ENCODE measurements at regions not wholly inside any gene's neighbourhood (a gene's known extent, or its start where the extent isn't known, plus 50 kb on each side); places are given as distances from the start of the nearest gene placed in this dataset.

- Histone ChIP-seq H4K20me1 (ENCODE audit: insufficient read depth) (no peaks in the 10 kb centered on the region), H3K4me1 (replicated peaks; ENCODE audit: insufficient read depth) (no peaks in the 10 kb centered on the region), H3K4me2 (no peak overlapping the region), H3K27me3 (ENCODE audit: insufficient read depth, low read depth) (no peaks in the 10 kb centered on the region), H3K27ac (no peak overlapping the region), H3K4me3 (no peak overlapping the region), H3K9me3 (ENCODE audit: insufficient read depth, low read depth) (peaks cover 3% of the 10 kb centered on the region; the same call in 1 of the 2 replicates), H3K9me2 (ENCODE audit: insufficient read depth) (no peaks in the 10 kb centered on the region), H2AFZ (no peak overlapping the region), H3K36me3 (ENCODE audit: low read depth) (no peaks in the 10 kb centered on the region), H3F3A (ENCODE audit: insufficient read depth, low read depth) (no peaks in the 10 kb centered on the region), H3K79me2 (ENCODE audit: low read depth) (no peaks in the 10 kb centered on the region)
- TF ChIP-seq EZH2 (IDR thresholded peaks at IDR 0.05; ENCODE audit: low read depth): no peak
- no peak for TF ChIP-seq CTCF (conservative IDR thresholded peaks at IDR 0.05)
- DNase-seq: no peak
- intact Hi-C loops (cut with micrococcal nuclease; ENCODE audit: unreplicated experiment): no loop called here
- BruUV-seq (replicated peaks): no TSS peak
- ChIA-PET POLR2A (ENCODE audit: unreplicated experiment) (no interaction called here), CTCF (interaction anchor here (0.7 kb wide), 1 partner anchor 45 kb away, joined by 3 read pairs; no protein-coding TSS in a partner anchor)
Measured at GRCh38 chr9:130779153-130779855, 55.8 kb upstream of the ABL1 start.

- no peak for DNase-seq
- Histone ChIP-seq H4K20me1 (ENCODE audit: insufficient read depth) (no peaks in the 10 kb centered on the region; the same call in 1 of the 2 replicates), H3K4me1 (replicated peaks; ENCODE audit: insufficient read depth) (no peaks in the 10 kb centered on the region), H3K4me2 (no peak overlapping the region), H3K79me2 (ENCODE audit: low read depth) (no peaks in the 10 kb centered on the region), H3K27me3 (ENCODE audit: insufficient read depth, low read depth) (no peaks in the 10 kb centered on the region), H3K4me3 (no peak overlapping the region), H3K36me3 (ENCODE audit: low read depth) (no peaks in the 10 kb centered on the region), H3K27ac (no peak overlapping the region), H3K9me3 (ENCODE audit: insufficient read depth, low read depth) (no peaks in the 10 kb centered on the region; the same call in 1 of the 2 replicates), H2AFZ (no peak overlapping the region), H3K9me2 (ENCODE audit: insufficient read depth) (no peaks in the 10 kb centered on the region), H3F3A (ENCODE audit: insufficient read depth, low read depth) (no peaks in the 10 kb centered on the region)
- intact Hi-C loops (cut with micrococcal nuclease; ENCODE audit: unreplicated experiment): no loop called here
- ChIA-PET POLR2A (ENCODE audit: unreplicated experiment) (no interaction called here), CTCF (no interaction called here)
- no TSS peak for BruUV-seq (replicated peaks)
- TF ChIP-seq CTCF (conservative IDR thresholded peaks at IDR 0.05) (no peak), EZH2 (IDR thresholded peaks at IDR 0.05; ENCODE audit: low read depth) (no peak)
Measured at GRCh38 chr9:130780415-130780814, 54.6 kb upstream of the ABL1 start.

GRCh38 chr9:130780865-130781504, 54.1 kb upstream of the ABL1 start:
- ChIA-PET CTCF (no interaction called here), POLR2A (ENCODE audit: unreplicated experiment) (no interaction called here)
- no peaks in the 10 kb centered on the region for H3K79me2 ChIP-seq (ENCODE audit: low read depth)
- intact Hi-C loops (cut with micrococcal nuclease; ENCODE audit: unreplicated experiment): no loop called here
- no peak overlapping the region for H3K4me3 ChIP-seq
- H3K4me1 ChIP-seq (replicated peaks; ENCODE audit: insufficient read depth): no peaks in the 10 kb centered on the region
- no peak for DNase-seq
- H3K27ac ChIP-seq: no peak overlapping the region
- no peak overlapping the region for H2AFZ ChIP-seq
- no peaks in the 10 kb centered on the region; the same call in 1 of the 2 replicates for H4K20me1 ChIP-seq (ENCODE audit: insufficient read depth)
- H3K36me3 ChIP-seq (ENCODE audit: low read depth): no peaks in the 10 kb centered on the region
- TF ChIP-seq CTCF (conservative IDR thresholded peaks at IDR 0.05) (no peak), EZH2 (IDR thresholded peaks at IDR 0.05; ENCODE audit: low read depth) (no peak)
- no peak overlapping the region for H3K4me2 ChIP-seq
- BruUV-seq (replicated peaks): no TSS peak
- H3K27me3 ChIP-seq (ENCODE audit: insufficient read depth, low read depth): no peaks in the 10 kb centered on the region
- no peaks in the 10 kb centered on the region for H3K9me2 ChIP-seq (ENCODE audit: insufficient read depth)
- no peaks in the 10 kb centered on the region for H3K9me3 ChIP-seq (ENCODE audit: insufficient read depth, low read depth)
- no peaks in the 10 kb centered on the region for H3F3A ChIP-seq (ENCODE audit: insufficient read depth, low read depth)
